ENCODE measurements at regions not wholly inside any gene's neighbourhood (a gene's known extent, or its start where the extent isn't known, plus 50 kb on each side); places are given as distances from the start of the nearest gene placed in this dataset.

- no peaks in the 10 kb centered on the region for H3K79me2 ChIP-seq (replicated peaks; ENCODE audit: insufficient read depth)
- Mint-ChIP-seq H3K27ac (peak overlapping the region; percentile 69; the same call in 1 of the 2 replicates), H3K27me3 (ENCODE audit: insufficient read depth, low read depth, poor library complexity) (peaks cover 12% of the 10 kb centered on the region), H3K4me3 (no peak overlapping the region), H3K4me1 (peaks cover 33% of the 10 kb centered on the region), H3K9me3 (no peaks in the 10 kb centered on the region), H3K36me3 (ENCODE audit: low read depth) (no peaks in the 10 kb centered on the region)
- DNase-seq (ENCODE audit: low spot score) (no peak), ATAC-seq (peak; percentile 77)
- no peaks in the 10 kb centered on the region for H4K20me1 ChIP-seq (replicated peaks; ENCODE audit: insufficient read depth)
- no peak overlapping the region for H3K4me3 ChIP-seq
- H2AFZ ChIP-seq: peak overlapping the region; percentile 66; the same call in 1 of the 2 replicates
- H3K27me3 ChIP-seq (ENCODE audit: insufficient read depth): no peaks in the 10 kb centered on the region
- TF ChIP-seq, protein P1, sequence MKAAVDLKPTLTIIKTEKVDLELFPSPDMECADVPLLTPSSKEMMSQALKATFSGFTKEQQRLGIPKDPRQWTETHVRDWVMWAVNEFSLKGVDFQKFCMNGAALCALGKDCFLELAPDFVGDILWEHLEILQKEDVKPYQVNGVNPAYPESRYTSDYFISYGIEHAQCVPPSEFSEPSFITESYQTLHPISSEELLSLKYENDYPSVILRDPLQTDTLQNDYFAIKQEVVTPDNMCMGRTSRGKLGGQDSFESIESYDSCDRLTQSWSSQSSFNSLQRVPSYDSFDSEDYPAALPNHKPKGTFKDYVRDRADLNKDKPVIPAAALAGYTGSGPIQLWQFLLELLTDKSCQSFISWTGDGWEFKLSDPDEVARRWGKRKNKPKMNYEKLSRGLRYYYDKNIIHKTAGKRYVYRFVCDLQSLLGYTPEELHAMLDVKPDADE (IDR thresholded peaks at IDR 0.05): no peak
- TF ChIP-seq EZH2phosphoT487 (IDR thresholded peaks at IDR 0.05; ENCODE audit: unreplicated experiment): no peak
- no peak for TF ChIP-seq JUNB (IDR thresholded peaks at IDR 0.05; ENCODE audit: unreplicated experiment)
- TF ChIP-seq POLR2AphosphoS5 (IDR thresholded peaks at IDR 0.05; ENCODE audit: low read depth): no peak
- no peak for TF ChIP-seq ZNF114 (CRISPR knock-in tag; IDR thresholded peaks at IDR 0.05)
- no peak for TF ChIP-seq NANOG (IDR thresholded peaks at IDR 0.05; ENCODE audit: borderline replicate concordance)
- no peak for TF ChIP-seq CTCF (conservative IDR thresholded peaks at IDR 0.05; ENCODE audit: low read depth in 2 of 2)
- H3K9me2 ChIP-seq (ENCODE audit: insufficient read depth): no peaks in the 10 kb centered on the region
- H3K4me2 ChIP-seq: no peak overlapping the region
- H3K4me1 ChIP-seq (ENCODE audit: insufficient read depth): peaks cover 15% of the 10 kb centered on the region; the same call in 1 of the 2 replicates
- H3K36me3 ChIP-seq (ENCODE audit: insufficient read depth): no peaks in the 10 kb centered on the region
- no peaks in the 10 kb centered on the region; the same call in 1 of the 2 replicates for H3F3A ChIP-seq (replicated peaks; ENCODE audit: low read depth)
- no peak overlapping the region for H3K27ac ChIP-seq (ENCODE audit: low read depth)
Measured at GRCh38 chr4:25585901-25586523, 69.6 kb upstream of the SLC34A2 start.

DNA sequence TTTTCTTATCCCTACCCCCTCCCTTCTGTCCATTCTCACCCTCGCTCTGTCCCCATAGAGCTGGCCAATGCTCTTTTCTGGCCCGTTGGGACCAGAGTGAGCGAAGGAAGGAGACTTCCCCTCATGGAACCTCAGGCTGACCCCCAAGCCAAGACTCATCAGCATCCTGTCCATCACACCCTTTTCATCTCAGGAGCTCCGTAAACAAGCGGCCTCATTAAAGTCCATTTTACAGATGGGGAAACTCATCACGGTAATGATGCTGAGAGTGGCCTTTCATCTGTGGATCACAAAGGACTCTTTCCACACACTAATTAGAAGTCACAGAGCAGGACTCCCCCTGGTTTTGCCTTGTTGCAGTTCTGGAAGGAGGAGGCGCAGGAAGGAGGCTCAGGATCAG, 67.4 kb upstream of the SLC34A2 start:
- no peaks in the 10 kb centered on the region for H3K9me3 Mint-ChIP-seq
- no peaks in the 10 kb centered on the region for H3K27me3 ChIP-seq (ENCODE audit: insufficient read depth)
- no peak overlapping the region for H3K27ac Mint-ChIP-seq
- no peak for TF ChIP-seq ZNF331 (CRISPR knock-in tag; IDR thresholded peaks at IDR 0.05; ENCODE audit: low read depth)
- TF ChIP-seq JUNB (IDR thresholded peaks at IDR 0.05; ENCODE audit: unreplicated experiment): no peak
- TF ChIP-seq, protein P2, sequence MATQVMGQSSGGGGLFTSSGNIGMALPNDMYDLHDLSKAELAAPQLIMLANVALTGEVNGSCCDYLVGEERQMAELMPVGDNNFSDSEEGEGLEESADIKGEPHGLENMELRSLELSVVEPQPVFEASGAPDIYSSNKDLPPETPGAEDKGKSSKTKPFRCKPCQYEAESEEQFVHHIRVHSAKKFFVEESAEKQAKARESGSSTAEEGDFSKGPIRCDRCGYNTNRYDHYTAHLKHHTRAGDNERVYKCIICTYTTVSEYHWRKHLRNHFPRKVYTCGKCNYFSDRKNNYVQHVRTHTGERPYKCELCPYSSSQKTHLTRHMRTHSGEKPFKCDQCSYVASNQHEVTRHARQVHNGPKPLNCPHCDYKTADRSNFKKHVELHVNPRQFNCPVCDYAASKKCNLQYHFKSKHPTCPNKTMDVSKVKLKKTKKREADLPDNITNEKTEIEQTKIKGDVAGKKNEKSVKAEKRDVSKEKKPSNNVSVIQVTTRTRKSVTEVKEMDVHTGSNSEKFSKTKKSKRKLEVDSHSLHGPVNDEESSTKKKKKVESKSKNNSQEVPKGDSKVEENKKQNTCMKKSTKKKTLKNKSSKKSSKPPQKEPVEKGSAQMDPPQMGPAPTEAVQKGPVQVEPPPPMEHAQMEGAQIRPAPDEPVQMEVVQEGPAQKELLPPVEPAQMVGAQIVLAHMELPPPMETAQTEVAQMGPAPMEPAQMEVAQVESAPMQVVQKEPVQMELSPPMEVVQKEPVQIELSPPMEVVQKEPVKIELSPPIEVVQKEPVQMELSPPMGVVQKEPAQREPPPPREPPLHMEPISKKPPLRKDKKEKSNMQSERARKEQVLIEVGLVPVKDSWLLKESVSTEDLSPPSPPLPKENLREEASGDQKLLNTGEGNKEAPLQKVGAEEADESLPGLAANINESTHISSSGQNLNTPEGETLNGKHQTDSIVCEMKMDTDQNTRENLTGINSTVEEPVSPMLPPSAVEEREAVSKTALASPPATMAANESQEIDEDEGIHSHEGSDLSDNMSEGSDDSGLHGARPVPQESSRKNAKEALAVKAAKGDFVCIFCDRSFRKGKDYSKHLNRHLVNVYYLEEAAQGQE (IDR thresholded peaks at IDR 0.05; ENCODE audit: unreplicated experiment): no peak
- TF ChIP-seq EZH2 (IDR thresholded peaks at IDR 0.05; ENCODE audit: low read depth, unreplicated experiment): no peak
- TF ChIP-seq CREB1 (CRISPR knock-in tag; IDR thresholded peaks at IDR 0.05; ENCODE audit: low read depth): no peak

More for the DNA sequence above, 67.4 kb upstream of the SLC34A2 start:
- no peak overlapping the region for H3K27ac ChIP-seq (ENCODE audit: low read depth)
- no peaks in the 10 kb centered on the region for H3K36me3 ChIP-seq (ENCODE audit: insufficient read depth)
- no peaks in the 10 kb centered on the region for H3K36me3 Mint-ChIP-seq (ENCODE audit: low read depth)
- H3K4me1 ChIP-seq (ENCODE audit: insufficient read depth): peaks cover 15% of the 10 kb centered on the region; the same call in 1 of the 2 replicates
- peaks cover 3% of the 10 kb centered on the region for H3K27me3 Mint-ChIP-seq (ENCODE audit: insufficient read depth, low read depth, poor library complexity)
- H2AFZ ChIP-seq: peak overlapping the region; percentile 52; the same call in 1 of the 2 replicates
- no peaks in the 10 kb centered on the region for H3K9me2 ChIP-seq (ENCODE audit: insufficient read depth)
- H4K20me1 ChIP-seq (replicated peaks; ENCODE audit: insufficient read depth): no peaks in the 10 kb centered on the region
- H3F3A ChIP-seq (replicated peaks; ENCODE audit: low read depth): no peaks in the 10 kb centered on the region; the same call in 1 of the 2 replicates
- H3K4me3 Mint-ChIP-seq: no peak overlapping the region
- H3K4me3 ChIP-seq: no peak overlapping the region
- H3K4me2 ChIP-seq: no peak overlapping the region
- no peak for ATAC-seq
- peaks cover 27% of the 10 kb centered on the region for H3K4me1 Mint-ChIP-seq
- no peak for DNase-seq (ENCODE audit: low spot score)
- H3K79me2 ChIP-seq (replicated peaks; ENCODE audit: insufficient read depth): no peaks in the 10 kb centered on the region
